Stimulated activated CD4-positive, alpha-beta T cell treated with anti-CD3 and anti-CD28 coated beads, Interleukin-2, amount 100 ng/mL, for 24 hours (primary cell): ENCODE measurements at regions not wholly inside any gene's neighbourhood (a gene's known extent, or its start where the extent isn't known, plus 50 kb on each side); places are given as distances from the start of the nearest gene placed in this dataset.

Experiments
- DNase-seq, 2 donors: peaks; one replicate each; pipeline ENCODE4 v3.0.0-alpha.2; 2020

GRCh38 chr13:64339373-64340063 lies 2890.6 kb downstream of the PCDH9 start:
- DNase-seq = no peak

- DNase-seq = no peak
Observed at GRCh38 chr13:64338671-64339070, 2891.5 kb downstream of the PCDH9 start.

GRCh38 chr13:64333888-64334287 lies 2896.2 kb downstream of the PCDH9 start:
- no peak for DNase-seq

GRCh38 chr13:64332048-64332447 lies 2898.1 kb downstream of the PCDH9 start:
- no peak for DNase-seq

GRCh38 chr13:64327505-64328194 lies 2902.5 kb downstream of the PCDH9 start:
- no peak for DNase-seq

- no peak for DNase-seq
Observed at GRCh38 chr13:64314331-64314730, 2898.7 kb upstream of the PCDH20 start.

- no peak for DNase-seq
Observed at GRCh38 chr13:64311948-64312347, 2896.3 kb upstream of the PCDH20 start.

GRCh38 chr13:64311112-64311511 lies 2895.5 kb upstream of the PCDH20 start:
- no peak for DNase-seq

- no peak for DNase-seq
Observed at GRCh38 chr13:64305246-64305645, 2889.6 kb upstream of the PCDH20 start.

GRCh38 chr13:64300239-64300638 lies 2884.6 kb upstream of the PCDH20 start:
- DNase-seq = no peak

GRCh38 chr13:64293923-64294322 lies 2878.3 kb upstream of the PCDH20 start:
- DNase-seq = no peak

- DNase-seq = no peak
Observed at GRCh38 chr13:64289702-64290101, 2874.1 kb upstream of the PCDH20 start.

- no peak for DNase-seq
Observed at GRCh38 chr13:64283926-64284325, 2868.3 kb upstream of the PCDH20 start.

GRCh38 chr13:64278493-64278892 lies 2862.8 kb upstream of the PCDH20 start:
- no peak for DNase-seq

GRCh38 chr13:64277097-64277496 lies 2861.4 kb upstream of the PCDH20 start:
- no peak for DNase-seq

- DNase-seq = no peak
Observed at GRCh38 chr13:64276232-64276631, 2860.6 kb upstream of the PCDH20 start.

- DNase-seq = no peak
Observed at GRCh38 chr13:64274481-64275217, 2859.0 kb upstream of the PCDH20 start.

GRCh38 chr13:64273780-64274179 lies 2858.1 kb upstream of the PCDH20 start:
- DNase-seq = no peak

GRCh38 chr13:64272681-64273080 lies 2857.0 kb upstream of the PCDH20 start:
- no peak for DNase-seq

GRCh38 chr13:64266024-64266423 lies 2850.4 kb upstream of the PCDH20 start:
- no peak for DNase-seq

- DNase-seq = no peak
Observed at GRCh38 chr13:64263285-64263684, 2847.6 kb upstream of the PCDH20 start.

- DNase-seq = no peak
Observed at GRCh38 chr13:64256751-64257150, 2841.1 kb upstream of the PCDH20 start.

GRCh38 chr13:64255988-64256387 lies 2840.3 kb upstream of the PCDH20 start:
- no peak for DNase-seq
